A673 (cell line): ENCODE measurements at regions not wholly inside any gene's neighbourhood (a gene's known extent, or its start where the extent isn't known, plus 50 kb on each side); places are given as distances from the start of the nearest gene placed in this dataset.

Source experiments
- BruUV-seq: library from RNA; stranded (reverse); fragments of 400-500 nt; replicated peaks from 2 replicates; lab custom pipeline; 2021; lab: Mats Ljungman, UMichigan
- CTCF ChIA-PET: fragments of 300-600 bp; sonication (Branson Sonifier 250); formaldehyde crosslinking; loops from one replicate; lab custom pipeline; 2022; ENCODE audit warnings: antibody characterized with exemption; lab: Charles Lee
- POLR2A ChIA-PET: fragments of 300-600 bp; sonication (Branson Sonifier 250); formaldehyde crosslinking; loops from one replicate; lab custom pipeline; 2022; ENCODE audit warnings: antibody characterized with exemption; ENCODE audit not compliant: low non-redundant PET; lab: Charles Lee
- DNase-seq: peaks from one replicate; pipeline ENCODE4 v3.0.0-alpha.2; 2015; ENCODE audit warnings: low spot score
- H3K27ac ChIP-seq: fragments of 200-600 bp; sonication (generic); 2 replicates; pipeline ENCODE4 v1.5.1; 2016; ENCODE audit warnings: mixed run types, low read depth, mild to moderate bottlenecking, mixed read lengths, antibody characterized with exemption, low read length; ENCODE audit not compliant: poor library complexity, severe bottlenecking
- H3K27me3 ChIP-seq: fragments of 200-600 bp; sonication (generic); replicated peaks from 2 replicates; pipeline ENCODE4 v1.6.1; 2017; ENCODE audit warnings: mixed run types, low read depth, mild to moderate bottlenecking, mixed read lengths, antibody characterized with exemption, low read length; ENCODE audit not compliant: insufficient read depth, poor library complexity
- H3K36me3 ChIP-seq: fragments of 200-600 bp; sonication (generic); 2 replicates; pipeline ENCODE4 v1.6.1; 2016; ENCODE audit warnings: mixed run types, mild to moderate bottlenecking, mixed read lengths, antibody characterized with exemption, low read length; ENCODE audit not compliant: insufficient read depth, poor library complexity, severe bottlenecking
- H3K4me1 ChIP-seq: fragments of 200-600 bp; sonication (generic); 2 replicates; pipeline ENCODE4 v1.6.1; 2017; ENCODE audit warnings: mixed run types, mild to moderate bottlenecking, mixed read lengths, antibody characterized with exemption, low read length; ENCODE audit not compliant: insufficient read depth, poor library complexity, severe bottlenecking
- H3K4me3 ChIP-seq: fragments of 200-600 bp; sonication (generic); 2 replicates; pipeline ENCODE4 v1.5.1; 2016; ENCODE audit warnings: low read depth, mixed run types, mild to moderate bottlenecking, mixed read lengths, low read length; ENCODE audit not compliant: poor library complexity, severe bottlenecking
- H3K9me3 ChIP-seq: fragments of 200-600 bp; sonication (generic); 2 replicates; pipeline ENCODE4 v1.6.1; 2016; ENCODE audit warnings: mixed run types, low read depth, mild to moderate bottlenecking, mixed read lengths, antibody characterized with exemption, low read length; ENCODE audit not compliant: poor library complexity, severe bottlenecking
- CTCF ChIP-seq: fragments of 300-800, 200-600 bp; sonication (generic); conservative IDR thresholded peaks from 2 replicates; pipeline ENCODE4 v1.5.1; 2017; ENCODE audit warnings: low read depth, mild to moderate bottlenecking, antibody characterized with exemption, low read length, moderate library complexity, mixed read lengths
- EZH2 ChIP-seq: fragments of 200-600 bp; sonication (generic); IDR thresholded peaks from 2 replicates; pipeline ENCODE4 v1.6.1; 2017; ENCODE audit warnings: borderline replicate concordance, low read depth, mild to moderate bottlenecking, mixed read lengths, antibody characterized with exemption, low read length; ENCODE audit not compliant: poor library complexity, severe bottlenecking
- intact Hi-C: fragments of 100-400 bp; cut with micrococcal nuclease; formaldehyde crosslinking; loops from one replicate; pipeline ENCODE4 v1.10.0; 2022; ENCODE audit not compliant: unreplicated experiment

- no peak for TF ChIP-seq EZH2
- TF ChIP-seq CTCF: no peak
- no peaks in the 10 kb centered on the region for H3K36me3 ChIP-seq
- no peak overlapping the region for H3K27ac ChIP-seq
- intact Hi-C loops: no loop called here
- POLR2A ChIA-PET: no interaction called here
- H3K27me3 ChIP-seq: no peaks in the 10 kb centered on the region
- CTCF ChIA-PET: no interaction called here
- no peak for DNase-seq
- H3K4me1 ChIP-seq: peaks cover 9% of the 10 kb centered on the region
- no peaks in the 10 kb centered on the region for H3K9me3 ChIP-seq
- no TSS peak for BruUV-seq
- no peak overlapping the region for H3K4me3 ChIP-seq
Measured at GRCh38 chr2:225114786-225115323, 72.6 kb upstream of the DOCK10 start.

- Histone ChIP-seq H3K27me3 (no peaks in the 10 kb centered on the region), H3K27ac (no peak overlapping the region), H3K9me3 (no peaks in the 10 kb centered on the region), H3K36me3 (no peaks in the 10 kb centered on the region), H3K4me1 (peaks cover 9% of the 10 kb centered on the region), H3K4me3 (no peak overlapping the region)
- ChIA-PET POLR2A (no interaction called here), CTCF (no interaction called here)
- no TSS peak for BruUV-seq
- TF ChIP-seq CTCF: no peak
- TF ChIP-seq EZH2: no peak
- DNase-seq: peak; percentile 7
- intact Hi-C loops: no loop called here
Measured at GRCh38 chr2:225113371-225114015, 71.2 kb upstream of the DOCK10 start.

GRCh38 chr2:225112362-225113126, 70.3 kb upstream of the DOCK10 start:
- no TSS peak for BruUV-seq
- intact Hi-C loops: no loop called here
- CTCF ChIA-PET: no interaction called here

More at GRCh38 chr2:225112362-225113126, 70.3 kb upstream of the DOCK10 start:
- no peak for TF ChIP-seq CTCF
- TF ChIP-seq EZH2: no peak
- POLR2A ChIA-PET: no interaction called here
- DNase-seq: no peak
- Histone ChIP-seq H3K36me3 (no peaks in the 10 kb centered on the region), H3K27me3 (no peaks in the 10 kb centered on the region), H3K4me1 (peaks cover 9% of the 10 kb centered on the region), H3K27ac (no peak overlapping the region), H3K4me3 (no peak overlapping the region), H3K9me3 (no peaks in the 10 kb centered on the region)
